ENCODE measurements at regions not wholly inside any gene's neighbourhood (a gene's known extent, or its start where the extent isn't known, plus 50 kb on each side); places are given as distances from the start of the nearest gene placed in this dataset.

- no peak for DNase-seq (ENCODE audit: low spot score)
Observed at GRCh38 chr17:56648321-56648720, 54.8 kb downstream of the NOG start.

- no peak for DNase-seq (ENCODE audit: low spot score)
Observed at GRCh38 chr17:56648806-56649205, 55.3 kb downstream of the NOG start.

- DNase-seq (ENCODE audit: low spot score): no peak
Observed at GRCh38 chr17:56652628-56653027, 59.1 kb downstream of the NOG start.

GRCh38 chr17:56653877-56654276 lies 60.4 kb downstream of the NOG start:
- no peak for DNase-seq (ENCODE audit: low spot score)

GRCh38 chr17:56656701-56657327 lies 63.3 kb downstream of the NOG start:
- no peak for DNase-seq (ENCODE audit: low spot score)

- no peak for DNase-seq (ENCODE audit: low spot score)
Observed at GRCh38 chr17:56658648-56659047, 65.1 kb downstream of the NOG start.

GRCh38 chr17:56659622-56660021 lies 66.1 kb downstream of the NOG start:
- DNase-seq (ENCODE audit: low spot score): no peak

- no peak for DNase-seq (ENCODE audit: low spot score)
Observed at GRCh38 chr17:56661906-56662305, 68.4 kb downstream of the NOG start.

- DNase-seq (ENCODE audit: low spot score): no peak
Observed at GRCh38 chr17:56665864-56666263, 72.4 kb downstream of the NOG start.

- no peak for DNase-seq (ENCODE audit: low spot score)
Observed at GRCh38 chr17:56667925-56668458, 74.5 kb downstream of the NOG start.

- DNase-seq (ENCODE audit: low spot score): no peak
Observed at GRCh38 chr17:56672195-56672594, 78.7 kb downstream of the NOG start.

GRCh38 chr17:56674401-56674925 lies 81.0 kb downstream of the NOG start:
- DNase-seq (ENCODE audit: low spot score): no peak

- DNase-seq (ENCODE audit: low spot score): no peak
Observed at GRCh38 chr17:56675876-56676660, 82.6 kb downstream of the NOG start.

GRCh38 chr17:56676810-56677209 lies 83.3 kb downstream of the NOG start:
- no peak for DNase-seq (ENCODE audit: low spot score)

GRCh38 chr17:56678249-56679114 lies 85.0 kb downstream of the NOG start:
- DNase-seq (ENCODE audit: low spot score): no peak

GRCh38 chr17:56679115-56679776 lies 85.7 kb downstream of the NOG start:
- no peak for DNase-seq (ENCODE audit: low spot score)

GRCh38 chr17:56679777-56680422 lies 86.4 kb downstream of the NOG start:
- no peak for DNase-seq (ENCODE audit: low spot score)

- DNase-seq (ENCODE audit: low spot score): no peak
Observed at GRCh38 chr17:56680676-56681075, 87.2 kb downstream of the NOG start.

GRCh38 chr17:56681561-56682266 lies 88.2 kb downstream of the NOG start:
- no peak for DNase-seq (ENCODE audit: low spot score)

GRCh38 chr17:56688151-56688550 lies 94.7 kb downstream of the NOG start:
- DNase-seq (ENCODE audit: low spot score): no peak
